ENCODE measurements at regions not wholly inside any gene's neighbourhood (a gene's known extent, or its start where the extent isn't known, plus 50 kb on each side); places are given as distances from the start of the nearest gene placed in this dataset.

DNA sequence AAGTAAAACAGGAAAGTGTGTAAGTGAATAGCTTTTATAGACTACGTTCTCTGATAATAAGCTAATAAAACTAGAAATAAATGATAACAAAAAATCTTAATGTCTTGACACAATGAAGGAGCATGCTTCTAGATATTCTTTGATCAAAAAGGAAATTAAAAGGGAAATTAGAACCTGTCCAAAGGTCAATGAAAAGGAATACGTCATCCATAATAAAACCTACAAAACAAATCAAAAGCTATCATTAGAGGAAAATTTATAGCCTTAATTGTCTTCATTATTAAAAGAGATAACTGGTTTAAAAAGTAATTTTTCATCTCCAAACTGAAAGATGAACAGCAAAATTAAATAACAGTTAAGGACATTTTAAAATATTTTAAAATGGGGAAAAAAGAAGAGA is 196.3 kb upstream of the BTBD3 start:
- H3K9me3 ChIP-seq (ENCODE audit: control insufficient read depth, insufficient read depth, low read length): no peaks in the 10 kb centered on the region
- no peaks in the 10 kb centered on the region for H4K20me1 ChIP-seq (ENCODE audit: insufficient read depth, low read length)
- no peaks in the 10 kb centered on the region; the same call in 1 of the 2 replicates for H3K9me1 ChIP-seq (ENCODE audit: insufficient read depth, low read length)
- H3K4me2 ChIP-seq (ENCODE audit: low read depth, low read length): no peak overlapping the region
- H3K23ac ChIP-seq (ENCODE audit: low read depth, low read length): no peak overlapping the region
- no peak overlapping the region for H2BK20ac ChIP-seq (ENCODE audit: low read depth, low read length)
- no peak for TF ChIP-seq NFE2L2 (IDR thresholded peaks at IDR 0.05; ENCODE audit: low read depth, low read length)
- TF ChIP-seq MAZ (IDR thresholded peaks at IDR 0.05; ENCODE audit: borderline replicate concordance, low read depth, low read length): no peak
- TF ChIP-seq, protein P1, sequence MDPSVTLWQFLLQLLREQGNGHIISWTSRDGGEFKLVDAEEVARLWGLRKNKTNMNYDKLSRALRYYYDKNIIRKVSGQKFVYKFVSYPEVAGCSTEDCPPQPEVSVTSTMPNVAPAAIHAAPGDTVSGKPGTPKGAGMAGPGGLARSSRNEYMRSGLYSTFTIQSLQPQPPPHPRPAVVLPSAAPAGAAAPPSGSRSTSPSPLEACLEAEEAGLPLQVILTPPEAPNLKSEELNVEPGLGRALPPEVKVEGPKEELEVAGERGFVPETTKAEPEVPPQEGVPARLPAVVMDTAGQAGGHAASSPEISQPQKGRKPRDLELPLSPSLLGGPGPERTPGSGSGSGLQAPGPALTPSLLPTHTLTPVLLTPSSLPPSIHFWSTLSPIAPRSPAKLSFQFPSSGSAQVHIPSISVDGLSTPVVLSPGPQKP (IDR thresholded peaks at IDR 0.05; ENCODE audit: borderline replicate concordance, low read depth, low read length): no peak
- TF ChIP-seq, protein P2, sequence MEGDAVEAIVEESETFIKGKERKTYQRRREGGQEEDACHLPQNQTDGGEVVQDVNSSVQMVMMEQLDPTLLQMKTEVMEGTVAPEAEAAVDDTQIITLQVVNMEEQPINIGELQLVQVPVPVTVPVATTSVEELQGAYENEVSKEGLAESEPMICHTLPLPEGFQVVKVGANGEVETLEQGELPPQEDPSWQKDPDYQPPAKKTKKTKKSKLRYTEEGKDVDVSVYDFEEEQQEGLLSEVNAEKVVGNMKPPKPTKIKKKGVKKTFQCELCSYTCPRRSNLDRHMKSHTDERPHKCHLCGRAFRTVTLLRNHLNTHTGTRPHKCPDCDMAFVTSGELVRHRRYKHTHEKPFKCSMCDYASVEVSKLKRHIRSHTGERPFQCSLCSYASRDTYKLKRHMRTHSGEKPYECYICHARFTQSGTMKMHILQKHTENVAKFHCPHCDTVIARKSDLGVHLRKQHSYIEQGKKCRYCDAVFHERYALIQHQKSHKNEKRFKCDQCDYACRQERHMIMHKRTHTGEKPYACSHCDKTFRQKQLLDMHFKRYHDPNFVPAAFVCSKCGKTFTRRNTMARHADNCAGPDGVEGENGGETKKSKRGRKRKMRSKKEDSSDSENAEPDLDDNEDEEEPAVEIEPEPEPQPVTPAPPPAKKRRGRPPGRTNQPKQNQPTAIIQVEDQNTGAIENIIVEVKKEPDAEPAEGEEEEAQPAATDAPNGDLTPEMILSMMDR (conservative IDR thresholded peaks at IDR 0.05; ENCODE audit: low read depth, low read length): no peak
- no peak for TF ChIP-seq POLR2A (IDR thresholded peaks at IDR 0.05; ENCODE audit: low read depth, low read length)
- TF ChIP-seq RCOR1 (IDR thresholded peaks at IDR 0.05; ENCODE audit: insufficient replicate concordance, low read length): no peak
- no peak for TF ChIP-seq MXI1 (IDR thresholded peaks at IDR 0.05; ENCODE audit: borderline replicate concordance, low read depth, low read length)
- no peak for TF ChIP-seq SMC3 (IDR thresholded peaks at IDR 0.05; ENCODE audit: low read depth, low read length)
- H2BK15ac ChIP-seq (ENCODE audit: low read depth, low read length): no peak overlapping the region
- peaks cover 2% of the 10 kb centered on the region; the same call in 1 of the 2 replicates for H3K27me3 ChIP-seq (ENCODE audit: control insufficient read depth, insufficient read depth, low read length)
- dilution Hi-C loops (cut with HindIII; ENCODE audit: low sequenced_read_pairs, unreplicated experiment): no loop called here
- CTCF ChIA-PET: interaction anchor here (0.6 kb wide), 1 partner anchor 10 kb away, joined by 3 read pairs; no protein-coding TSS in a partner anchor
- H4K8ac ChIP-seq (ENCODE audit: low read depth in 2 of 2, low read length in 2 of 2): no peak overlapping the region
- ATAC-seq (ENCODE audit: low read depth): no peak
- intact Hi-C loops (cut with micrococcal nuclease): no loop called here
- H3K4me3 ChIP-seq (ENCODE audit: insufficient read depth, low read depth, low read length): no peak overlapping the region
- H2AK5ac ChIP-seq (ENCODE audit: low read depth, low read length): no peak overlapping the region
- no peak overlapping the region for H3K4ac ChIP-seq (ENCODE audit: low read depth, low read length)
- no peak overlapping the region for H2BK5ac ChIP-seq (ENCODE audit: low read depth, low read length, poor library complexity, severe bottlenecking)
- no peak for DNase-seq
- H3K4me1 ChIP-seq (ENCODE audit: control insufficient read depth, insufficient read depth, low read length): 0 out of 2 replicates have a peak, but pooled peaks cover 4% of the 10 kb centered on the region
- no peak overlapping the region for H2BK120ac ChIP-seq (ENCODE audit: low read depth, low read length)
- no peak overlapping the region for H3K14ac ChIP-seq (replicated peaks; ENCODE audit: low read depth, low read length)
- H3K18ac ChIP-seq (ENCODE audit: low read depth, low read length): no peak overlapping the region
- H3K9ac ChIP-seq (ENCODE audit: low read depth, low read length): no peak overlapping the region
- no peak overlapping the region for H3K56ac ChIP-seq (ENCODE audit: extremely low read depth, insufficient read depth, low read length)
- no peak overlapping the region for H4K5ac ChIP-seq (ENCODE audit: low read depth, low read length)
- no peaks in the 10 kb centered on the region for H3K36me3 ChIP-seq (ENCODE audit: control insufficient read depth, insufficient read depth, low read length)
- in situ Hi-C loops (cut with MboI; ENCODE audit: low sequenced_read_pairs): no loop called here
- H3K27ac ChIP-seq (ENCODE audit: insufficient read depth, low read length): no peak overlapping the region
- POLR2A ChIA-PET (ENCODE audit: unreplicated experiment): no interaction called here
- no peak overlapping the region for H4K91ac ChIP-seq (ENCODE audit: insufficient read depth, low read depth, low read length)
- BruUV-seq (replicated peaks): no TSS peak
- H2AFZ ChIP-seq (replicated peaks; ENCODE audit: low read length, poor library complexity): no peak overlapping the region
- H3K79me1 ChIP-seq (ENCODE audit: low read depth in 1 of 2, low read length in 2 of 2): no peaks in the 10 kb centered on the region
- H2AK9ac ChIP-seq (replicated peaks; ENCODE audit: low read depth, low read length, poor library complexity): no peak overlapping the region
- no CpG with 5 or more reads among the region's 2 CpGs for WGBS, 2 experiments (ENCODE audit: extremely low coverage in 2 of 2, insufficient read length in 1 of 2)
